GM23248 (cell line): ENCODE measurements at regions not wholly inside any gene's neighbourhood (a gene's known extent, or its start where the extent isn't known, plus 50 kb on each side); places are given as distances from the start of the nearest gene placed in this dataset.

Source experiments
- DNase-seq: peaks from one replicate; pipeline ENCODE4 v3.0.0-alpha.2; 2015
- H2AFZ ChIP-seq: fragments of 200-600 bp; sonication (generic); 2 replicates; pipeline ENCODE4 v1.6.1; 2016; ENCODE audit warnings: antibody characterized with exemption
- H3F3A ChIP-seq: fragments of 200-600 bp; sonication (generic); 2 replicates; pipeline ENCODE4 v1.6.1; 2016; ENCODE audit warnings: mild to moderate bottlenecking, antibody characterized with exemption, mixed run types; ENCODE audit not compliant: insufficient read depth
- H3K27ac ChIP-seq: fragments of 200-600 bp; sonication (generic); 2 replicates; pipeline ENCODE4 v1.5.1; 2016; ENCODE audit warnings: mild to moderate bottlenecking
- H3K27me3 ChIP-seq: fragments of 200-600 bp; sonication (generic); replicated peaks from 2 replicates; pipeline ENCODE4 v1.6.1; 2016; ENCODE audit warnings: mild to moderate bottlenecking; ENCODE audit not compliant: insufficient read depth
- H3K36me3 ChIP-seq: fragments of 200-600 bp; sonication (generic); 2 replicates; pipeline ENCODE4 v1.6.1; 2016; ENCODE audit warnings: low read depth, mild to moderate bottlenecking
- H3K4me1 ChIP-seq: fragments of 200-600 bp; sonication (generic); 2 replicates; pipeline ENCODE4 v1.6.1; 2016; ENCODE audit warnings: mild to moderate bottlenecking; ENCODE audit not compliant: insufficient read depth
- H3K4me2 ChIP-seq: fragments of 200-600 bp; sonication (generic); one replicate; pipeline ENCODE4 v1.6.1; 2016; ENCODE audit warnings: mild to moderate bottlenecking; ENCODE audit not compliant: unreplicated experiment
- H3K4me3 ChIP-seq: fragments of 200-600 bp; sonication (generic); 2 replicates; pipeline ENCODE4 v1.5.1; 2016; ENCODE audit warnings: mild to moderate bottlenecking
- H3K79me2 ChIP-seq: fragments of 200-600 bp; sonication (generic); 2 replicates; pipeline ENCODE4 v1.6.1; 2016; ENCODE audit warnings: mild to moderate bottlenecking; ENCODE audit not compliant: insufficient read depth
- H3K9ac ChIP-seq: fragments of 200-600 bp; sonication (generic); 2 replicates; pipeline ENCODE4 v1.6.1; 2016; ENCODE audit warnings: mild to moderate bottlenecking
- H3K9me2 ChIP-seq: fragments of 200-600 bp; sonication (generic); 2 replicates; pipeline ENCODE4 v1.6.1; 2016; ENCODE audit warnings: mixed run types, mild to moderate bottlenecking, moderate library complexity; ENCODE audit not compliant: insufficient read depth
- H3K9me3 ChIP-seq: fragments of 200-600 bp; sonication (generic); one replicate; pipeline ENCODE4 v1.6.1; 2017; ENCODE audit warnings: low read depth
- H4K20me1 ChIP-seq: fragments of 200-600 bp; sonication (generic); 2 replicates; pipeline ENCODE4 v1.6.0; 2016; ENCODE audit not compliant: insufficient read depth
- EZH2 ChIP-seq: fragments of 200-600 bp; sonication (generic); IDR thresholded peaks from 2 replicates; pipeline ENCODE4 v1.6.1; 2018; ENCODE audit warnings: antibody characterized with exemption, mild to moderate bottlenecking; ENCODE audit not compliant: insufficient read depth, poor library complexity, severe bottlenecking
- EZH2phosphoT487 ChIP-seq: fragments of 200-600 bp; sonication (generic); IDR thresholded peaks from 2 replicates; pipeline ENCODE4 v1.6.1; 2018; ENCODE audit warnings: antibody characterized with exemption, moderate library complexity, mild to moderate bottlenecking, low read depth; ENCODE audit not compliant: insufficient read depth
- WGBS, 2 experiments: methylation state at CpG; one replicate each; pipeline ENCODE4 v1.1.6; 2015 to 2017; ENCODE audit warnings: low lambda C conversion rate in 2 of 2, low coverage in 1 of 2; ENCODE audit errors: missing lambda C conversion rate in 2 of 2; 5-methylcytosine and 5-hydroxymethylcytosine counted together
- in situ Hi-C: fragments of 300-500 bp; cut with MboI; formaldehyde crosslinking; loops from 2 replicates; pipeline ENCODE4 v1.15.0; 2020

DNA sequence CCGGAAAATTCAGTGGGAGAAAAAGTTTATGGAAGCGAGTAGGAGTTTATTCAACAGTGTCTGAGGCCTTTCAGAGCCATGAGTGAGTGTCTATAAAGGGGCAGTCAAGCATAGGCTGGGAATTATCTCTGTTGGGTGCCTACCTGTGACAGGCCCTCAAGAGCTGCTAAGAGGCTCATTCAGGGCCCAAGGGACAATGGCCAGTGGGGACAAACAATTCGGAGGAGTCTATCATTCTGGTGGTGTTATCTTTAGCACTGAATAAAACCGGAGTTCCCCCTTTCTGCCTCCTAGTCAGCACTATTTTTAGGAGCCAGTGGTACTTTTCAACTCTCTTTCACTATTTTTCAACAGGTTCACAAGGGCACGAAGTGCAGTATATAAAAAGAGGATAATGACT lies 89.5 kb upstream of the HTATIP2 start:
- no peak for DNase-seq
- H3K4me3 ChIP-seq = no peak overlapping the region
- 9 to 10% methylated on average over 5 of the region's 5 CpGs for WGBS, 2 experiments
- H3K9ac ChIP-seq = no peak overlapping the region
- no peaks in the 10 kb centered on the region for H3K9me2 ChIP-seq
- H3F3A ChIP-seq = no peaks in the 10 kb centered on the region
- in situ Hi-C loops = no loop called here
- H4K20me1 ChIP-seq = no peaks in the 10 kb centered on the region
- H3K27ac ChIP-seq = no peak overlapping the region
- H3K27me3 ChIP-seq = peaks cover 28% of the 10 kb centered on the region
- no peaks in the 10 kb centered on the region for H3K79me2 ChIP-seq
- TF ChIP-seq EZH2phosphoT487 (no peak), EZH2 (no peak)
- no peaks in the 10 kb centered on the region for H3K9me3 ChIP-seq
- H3K36me3 ChIP-seq = no peaks in the 10 kb centered on the region
- H3K4me1 ChIP-seq = no peaks in the 10 kb centered on the region
- H3K4me2 ChIP-seq = no peak overlapping the region
- H2AFZ ChIP-seq = no peak overlapping the region

GRCh38 chr11:20261526-20261925 lies 101.3 kb upstream of the DBX1 start:
- 24 to 29% methylated on average over 3 of the region's 3 CpGs for WGBS, 2 experiments
- H3K4me1 ChIP-seq = no peaks in the 10 kb centered on the region
- H3K27me3 ChIP-seq = peaks cover 28% of the 10 kb centered on the region
- no peaks in the 10 kb centered on the region for H4K20me1 ChIP-seq
- H3K79me2 ChIP-seq = no peaks in the 10 kb centered on the region
- no peak overlapping the region for H2AFZ ChIP-seq
- H3K36me3 ChIP-seq = no peaks in the 10 kb centered on the region
- no peak overlapping the region for H3K27ac ChIP-seq
- no peak for DNase-seq
- H3F3A ChIP-seq = no peaks in the 10 kb centered on the region
- in situ Hi-C loops = no loop called here
- no peaks in the 10 kb centered on the region for H3K9me3 ChIP-seq
- no peak overlapping the region for H3K4me3 ChIP-seq
- no peaks in the 10 kb centered on the region for H3K9me2 ChIP-seq
- H3K9ac ChIP-seq = no peak overlapping the region
- no peak overlapping the region for H3K4me2 ChIP-seq
- TF ChIP-seq EZH2 (no peak), EZH2phosphoT487 (no peak)

GRCh38 chr11:20260307-20260706 lies 100.0 kb upstream of the DBX1 start:
- in situ Hi-C loops = no loop called here
- peaks cover 39% of the 10 kb centered on the region for H3K27me3 ChIP-seq
- TF ChIP-seq EZH2 (no peak), EZH2phosphoT487 (no peak)
- no peak overlapping the region for H3K27ac ChIP-seq
- H3K4me2 ChIP-seq = no peak overlapping the region
- no peak overlapping the region for H2AFZ ChIP-seq
- no peaks in the 10 kb centered on the region for H3K9me2 ChIP-seq
- no peak overlapping the region for H3K9ac ChIP-seq
- H3K4me1 ChIP-seq = no peaks in the 10 kb centered on the region
- WGBS, 2 experiments = 13 to 17% methylated on average over 2 of the region's 2 CpGs
- no peaks in the 10 kb centered on the region for H3K79me2 ChIP-seq
- H3K9me3 ChIP-seq = no peaks in the 10 kb centered on the region
- no peaks in the 10 kb centered on the region for H4K20me1 ChIP-seq
- no peaks in the 10 kb centered on the region for H3K36me3 ChIP-seq
- no peak for DNase-seq
- no peaks in the 10 kb centered on the region for H3F3A ChIP-seq
- no peak overlapping the region for H3K4me3 ChIP-seq

DNA sequence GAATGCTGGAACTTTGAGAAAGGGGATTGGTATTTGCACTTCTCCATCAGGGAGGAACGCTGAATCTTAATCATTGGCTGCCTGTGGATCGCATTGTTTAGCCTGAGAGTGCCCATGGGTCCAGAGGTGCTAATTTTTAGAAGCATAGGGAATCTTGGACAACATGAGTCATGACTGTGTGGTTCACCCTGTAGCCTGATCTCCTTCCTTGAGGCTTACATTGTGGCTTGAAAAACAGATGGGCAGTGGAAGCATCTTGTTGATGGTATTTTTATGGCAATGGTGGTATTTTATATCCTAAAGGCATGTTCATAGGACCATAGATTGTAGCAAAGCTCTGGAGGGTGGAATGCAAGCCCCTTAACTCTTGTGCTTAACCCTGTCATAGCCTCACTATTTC lies 99.2 kb upstream of the DBX1 start:
- H3K79me2 ChIP-seq = no peaks in the 10 kb centered on the region
- no peak overlapping the region for H3K9ac ChIP-seq
- in situ Hi-C loops = no loop called here
- no peak overlapping the region for H3K4me3 ChIP-seq
- TF ChIP-seq EZH2 (no peak), EZH2phosphoT487 (no peak)
- H3K27ac ChIP-seq = no peak overlapping the region
- no peaks in the 10 kb centered on the region for H3K9me2 ChIP-seq
- no peaks in the 10 kb centered on the region for H3F3A ChIP-seq
- no peak overlapping the region for H3K4me2 ChIP-seq
- no peaks in the 10 kb centered on the region for H3K9me3 ChIP-seq
- no peak overlapping the region for H2AFZ ChIP-seq
- H4K20me1 ChIP-seq = no peaks in the 10 kb centered on the region
- peaks cover 32% of the 10 kb centered on the region for H3K27me3 ChIP-seq
- DNase-seq = no peak
- H3K4me1 ChIP-seq = no peaks in the 10 kb centered on the region
- H3K36me3 ChIP-seq = no peaks in the 10 kb centered on the region
- 41 to 54% methylated on average over 2 of the region's 2 CpGs for WGBS, 2 experiments

- no peak overlapping the region for H3K9ac ChIP-seq
- H3K79me2 ChIP-seq = no peaks in the 10 kb centered on the region
- no peaks in the 10 kb centered on the region for H3K4me1 ChIP-seq
- TF ChIP-seq EZH2 = no peak
- TF ChIP-seq EZH2phosphoT487 = no peak
- DNase-seq = no peak
- no peaks in the 10 kb centered on the region for H3K9me3 ChIP-seq
- H3K27me3 ChIP-seq = peaks cover 32% of the 10 kb centered on the region
- H3K4me2 ChIP-seq = no peak overlapping the region
- H4K20me1 ChIP-seq = no peaks in the 10 kb centered on the region
- no peaks in the 10 kb centered on the region for H3F3A ChIP-seq
- no peak overlapping the region for H3K27ac ChIP-seq
- H2AFZ ChIP-seq = no peak overlapping the region
- in situ Hi-C loops = no loop called here
- WGBS, 2 experiments = 24 to 29% methylated on average over 6 of the region's 6 CpGs
- no peaks in the 10 kb centered on the region for H3K9me2 ChIP-seq
- no peak overlapping the region for H3K4me3 ChIP-seq
- no peaks in the 10 kb centered on the region for H3K36me3 ChIP-seq
These were observed 98.2 kb upstream of the DBX1 start for GRCh38 chr11:20258376-20258895.
